ENCODE measurements at regions not wholly inside any gene's neighbourhood (a gene's known extent, or its start where the extent isn't known, plus 50 kb on each side); places are given as distances from the start of the nearest gene placed in this dataset.

DNA sequence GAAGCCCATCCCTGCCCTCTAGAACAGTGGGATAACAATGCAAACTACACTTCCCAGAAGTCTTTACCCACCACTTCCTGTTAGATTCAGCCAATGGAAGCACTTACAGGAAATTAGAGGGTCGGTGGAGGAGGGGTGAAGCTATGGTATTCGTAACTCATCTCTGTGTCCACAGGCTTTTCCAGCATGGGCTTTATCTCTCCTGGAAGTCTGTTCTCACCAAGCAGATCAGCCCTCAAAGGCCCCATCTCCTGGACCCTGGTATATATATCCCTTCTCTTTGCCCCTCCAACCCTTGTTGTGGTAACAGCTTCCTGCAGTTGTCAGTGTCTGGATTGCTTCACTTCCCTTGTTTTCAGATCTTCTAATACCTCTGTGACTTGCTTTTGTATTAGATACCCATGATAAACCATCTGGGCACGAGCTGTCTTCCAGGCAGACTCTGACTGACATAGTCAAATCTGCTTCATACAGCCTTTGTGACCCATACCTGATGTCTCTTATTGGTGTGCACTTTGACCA, 475.0 kb upstream of the POU3F3 start:
- TF ChIP-seq POLR2A (IDR thresholded peaks at IDR 0.05; ENCODE audit: low read length) (no peak), GATA1 (IDR thresholded peaks at IDR 0.05; ENCODE audit: low read depth, low read length) (no peak)
